ENCODE measurements at regions not wholly inside any gene's neighbourhood (a gene's known extent, or its start where the extent isn't known, plus 50 kb on each side); places are given as distances from the start of the nearest gene placed in this dataset.

DNA sequence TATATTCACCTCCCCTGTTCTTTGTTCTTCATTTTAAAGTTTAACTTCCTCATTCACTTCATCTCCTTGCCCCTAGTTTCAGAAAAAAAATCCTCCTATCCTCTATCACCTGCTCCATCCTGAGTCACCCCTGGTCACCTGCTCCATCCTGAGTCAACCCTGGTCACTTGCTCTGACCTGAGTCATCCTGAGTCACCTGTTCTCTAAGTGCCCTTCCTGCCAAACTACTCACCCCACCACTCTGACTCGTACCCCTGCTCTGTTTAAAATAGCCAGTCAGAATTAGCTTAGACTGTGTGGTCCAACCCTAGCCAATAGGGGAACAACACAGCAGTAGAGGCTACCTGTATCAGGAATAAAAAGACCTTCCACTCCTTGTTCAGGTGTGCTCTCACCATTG is 716.9 kb downstream of the ZBBX start:
- H3K4me3 ChIP-seq (ENCODE audit: low read length), result no peak overlapping the region
- ATAC-seq (ENCODE audit: poor library complexity), result no peak
- CTCF ChIA-PET, result no interaction called here
- DNase-seq, result no peak
- no peaks in the 10 kb centered on the region for H3K27me3 ChIP-seq (ENCODE audit: control insufficient read depth in 1 of 2, insufficient read depth in 2 of 2, low read length in 2 of 2)
- intact Hi-C loops (cut with DNase I, micrococcal nuclease), result no loop called here
- H3K4me1 ChIP-seq (ENCODE audit: insufficient read depth, low read length), result no peaks in the 10 kb centered on the region
- POLR2A ChIA-PET, result no interaction called here
- peaks cover 0 to 3% of the 10 kb centered on the region in 2 experiments for H3K9me3 ChIP-seq (ENCODE audit: control insufficient read depth in 1 of 2, insufficient read depth in 1 of 2, low read length in 2 of 2)
- Mint-ChIP-seq H3K27me3 (no peaks in the 10 kb centered on the region), H3K4me3 (no peak overlapping the region), H3K9me3 (peaks cover 18% of the 10 kb centered on the region), H3K27ac (no peak overlapping the region), H3K36me3 (ENCODE audit: low read depth) (no peaks in the 10 kb centered on the region), H3K4me1 (ENCODE audit: low read depth) (no peaks in the 10 kb centered on the region)
- no peaks in the 10 kb centered on the region for H3K36me3 ChIP-seq (ENCODE audit: insufficient read depth, low read length)
- H3K27ac ChIP-seq (ENCODE audit: low read depth in 1 of 2, low read length in 2 of 2), result no peak overlapping the region
- TF ChIP-seq, protein P1, sequence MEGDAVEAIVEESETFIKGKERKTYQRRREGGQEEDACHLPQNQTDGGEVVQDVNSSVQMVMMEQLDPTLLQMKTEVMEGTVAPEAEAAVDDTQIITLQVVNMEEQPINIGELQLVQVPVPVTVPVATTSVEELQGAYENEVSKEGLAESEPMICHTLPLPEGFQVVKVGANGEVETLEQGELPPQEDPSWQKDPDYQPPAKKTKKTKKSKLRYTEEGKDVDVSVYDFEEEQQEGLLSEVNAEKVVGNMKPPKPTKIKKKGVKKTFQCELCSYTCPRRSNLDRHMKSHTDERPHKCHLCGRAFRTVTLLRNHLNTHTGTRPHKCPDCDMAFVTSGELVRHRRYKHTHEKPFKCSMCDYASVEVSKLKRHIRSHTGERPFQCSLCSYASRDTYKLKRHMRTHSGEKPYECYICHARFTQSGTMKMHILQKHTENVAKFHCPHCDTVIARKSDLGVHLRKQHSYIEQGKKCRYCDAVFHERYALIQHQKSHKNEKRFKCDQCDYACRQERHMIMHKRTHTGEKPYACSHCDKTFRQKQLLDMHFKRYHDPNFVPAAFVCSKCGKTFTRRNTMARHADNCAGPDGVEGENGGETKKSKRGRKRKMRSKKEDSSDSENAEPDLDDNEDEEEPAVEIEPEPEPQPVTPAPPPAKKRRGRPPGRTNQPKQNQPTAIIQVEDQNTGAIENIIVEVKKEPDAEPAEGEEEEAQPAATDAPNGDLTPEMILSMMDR (IDR thresholded peaks at IDR 0.05), result no peak

DNA sequence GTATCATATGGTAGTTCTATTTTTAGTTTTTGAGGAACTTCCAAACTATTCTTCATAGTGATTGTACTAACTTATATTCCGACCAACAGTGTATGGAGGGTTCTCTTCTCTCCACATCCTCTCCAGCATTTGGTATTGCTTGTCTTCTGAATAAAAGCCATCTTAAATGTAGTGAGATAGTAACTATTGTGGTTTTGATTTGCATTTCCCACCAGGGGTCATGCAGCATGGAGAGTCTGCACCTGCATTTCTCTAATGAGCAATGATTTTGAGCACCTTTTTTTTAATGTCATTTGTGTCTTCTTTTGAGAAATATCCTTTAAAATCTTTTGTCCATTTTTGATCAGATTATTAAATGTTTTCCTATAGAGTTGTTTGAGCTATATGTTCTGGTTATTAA is 718.5 kb downstream of the ZBBX start:
- no peak overlapping the region for H3K4me3 Mint-ChIP-seq
- Histone ChIP-seq H3K27ac (ENCODE audit: low read depth in 1 of 2, low read length in 2 of 2) (no peak overlapping the region), H3K4me3 (ENCODE audit: low read length) (no peak overlapping the region), H3K9me3 (ENCODE audit: control insufficient read depth in 1 of 2, insufficient read depth in 1 of 2, low read length in 2 of 2) (peaks cover 0 to 3% of the 10 kb centered on the region in 2 experiments), H3K36me3 (ENCODE audit: insufficient read depth, low read length) (no peaks in the 10 kb centered on the region), H3K4me1 (ENCODE audit: insufficient read depth, low read length) (no peaks in the 10 kb centered on the region), H3K27me3 (ENCODE audit: control insufficient read depth in 1 of 2, insufficient read depth in 2 of 2, low read length in 2 of 2) (no peaks in the 10 kb centered on the region)
- TF ChIP-seq, protein P1 (IDR thresholded peaks at IDR 0.05), result no peak
- CTCF ChIA-PET, result no interaction called here
- ATAC-seq (ENCODE audit: poor library complexity), result no peak
- no peak overlapping the region for H3K27ac Mint-ChIP-seq
- no peak for DNase-seq
- no peaks in the 10 kb centered on the region for H3K27me3 Mint-ChIP-seq
- no peaks in the 10 kb centered on the region for H3K4me1 Mint-ChIP-seq (ENCODE audit: low read depth)
- H3K9me3 Mint-ChIP-seq, result peaks cover 20% of the 10 kb centered on the region
- H3K36me3 Mint-ChIP-seq (ENCODE audit: low read depth), result peaks cover 3% of the 10 kb centered on the region
- POLR2A ChIA-PET, result no interaction called here
- intact Hi-C loops (cut with DNase I, micrococcal nuclease), result no loop called here

DNA sequence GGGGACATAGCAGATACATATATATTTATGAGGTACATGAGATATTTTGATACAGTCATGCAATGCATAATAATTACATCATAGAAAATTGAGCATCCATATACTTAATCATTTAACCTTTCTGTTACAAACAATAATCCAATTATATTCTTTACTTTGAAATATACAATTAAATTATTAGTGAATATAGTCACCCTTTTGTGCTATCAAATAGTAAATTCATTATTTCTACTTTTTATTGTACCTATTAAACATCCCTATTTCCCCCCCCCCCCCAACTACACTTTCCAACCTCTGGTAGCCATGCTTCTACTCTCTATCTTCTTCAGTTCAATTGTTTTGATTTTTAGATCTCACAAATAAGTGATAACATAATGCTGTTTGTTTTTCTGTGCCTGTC is 719.1 kb downstream of the ZBBX start:
- no peak for DNase-seq
- Mint-ChIP-seq H3K27ac (no peak overlapping the region), H3K27me3 (no peaks in the 10 kb centered on the region)

More for the DNA sequence above, 719.1 kb downstream of the ZBBX start:
- Mint-ChIP-seq H3K9me3 (peaks cover 22% of the 10 kb centered on the region), H3K36me3 (ENCODE audit: low read depth) (peaks cover 4% of the 10 kb centered on the region), H3K4me3 (no peak overlapping the region), H3K4me1 (ENCODE audit: low read depth) (no peaks in the 10 kb centered on the region)
- Histone ChIP-seq H3K4me3 (ENCODE audit: low read length) (no peak overlapping the region), H3K36me3 (ENCODE audit: insufficient read depth, low read length) (no peaks in the 10 kb centered on the region), H3K4me1 (ENCODE audit: insufficient read depth, low read length) (no peaks in the 10 kb centered on the region), H3K27me3 (ENCODE audit: control insufficient read depth in 1 of 2, insufficient read depth in 2 of 2, low read length in 2 of 2) (no peaks in the 10 kb centered on the region), H3K27ac (ENCODE audit: low read depth in 1 of 2, low read length in 2 of 2) (no peak overlapping the region), H3K9me3 (ENCODE audit: control insufficient read depth in 1 of 2, insufficient read depth in 1 of 2, low read length in 2 of 2) (peaks cover 0 to 3% of the 10 kb centered on the region in 2 experiments)
- ChIA-PET POLR2A (no interaction called here), CTCF (no interaction called here)
- no peak for ATAC-seq (ENCODE audit: poor library complexity)
- TF ChIP-seq, protein P1 (IDR thresholded peaks at IDR 0.05), result no peak
- intact Hi-C loops (cut with DNase I, micrococcal nuclease), result no loop called here

Measured in CD4-positive, alpha-beta T cell (primary cell).